Stomach (tissue), 8 donors: ENCODE measurements at regions not wholly inside any gene's neighbourhood (a gene's known extent, or its start where the extent isn't known, plus 50 kb on each side); places are given as distances from the start of the nearest gene placed in this dataset.
"Not testable (repeated sequence)": the region's sequence is repeated elsewhere in the genome, so short reads cannot be mapped to it uniquely, and the experiment has no call there.

Experiments used
- DNase-seq, 2 donors: peaks; one replicate each; pipeline versions ENCODE4 v3.0.0 to v3.0.0-alpha.2; 2013 to 2019
- H3K27ac ChIP-seq, 5 donors: fragments of 200-600 bp in 4 of 5; sonication (generic) in 4 of 5; one replicate each; pipeline ENCODE4 v1.5.1; 2013 to 2019; ENCODE audit warnings: mild to moderate bottlenecking in 1 of 5, moderate library complexity in 1 of 5
- H3K27me3 ChIP-seq, 3 donors: fragments of 200-600 bp; sonication (generic); one replicate each; pipeline ENCODE4 v1.5.1; 2017 to 2019; ENCODE audit warnings: mixed run types in 1 of 3
- H3K36me3 ChIP-seq, 4 donors: fragments of 200-600 bp; sonication (generic); 1 replicate in 3 of 4; 2 replicates in 1 of 4; pipeline ENCODE4 v1.5.1; 2016 to 2019
- H3K4me1 ChIP-seq, 4 donors: fragments of 200-600 bp; sonication (generic); one replicate each; pipeline ENCODE4 v1.5.1; 2016 to 2019
- H3K4me3 ChIP-seq, 4 donors: fragments of 200-600 bp; sonication (generic) in 3 of 4; one replicate each; pipeline ENCODE4 v1.5.1; 2016 to 2019; ENCODE audit warnings: mild to moderate bottlenecking in 1 of 4
- H3K9me3 ChIP-seq, 4 donors: fragments of 200-600 bp; sonication (generic); one replicate each; pipeline ENCODE4 v1.5.1; 2016 to 2019
- CTCF ChIP-seq, 7 experiments: fragments of 450-650 bp in 4 of 7; fragments of 200-600 bp in 3 of 7; sonication (generic) in 3 of 7; IDR thresholded peaks; one replicate each; pipeline ENCODE4 v1.5.1; 2016 to 2019; ENCODE audit warnings: antibody characterized with exemption in 7 of 7, control low read depth in 2 of 7, mild to moderate bottlenecking in 1 of 7
- EP300 ChIP-seq: sonication (generic); formaldehyde crosslinking; IDR thresholded peaks from one replicate; pipeline ENCODE4 v1.6.1; 2017; ENCODE audit warnings: antibody characterized with exemption
- POLR2A ChIP-seq, 4 donors: fragments of 450-650 bp; IDR thresholded peaks; one replicate each; pipeline ENCODE4 v1.6.1; 2016; ENCODE audit warnings: antibody characterized with exemption in 4 of 4, control low read depth in 2 of 4, mild to moderate bottlenecking in 1 of 4, moderate library complexity in 1 of 4
- POLR2AphosphoS5 ChIP-seq, 3 donors: sonication (generic); formaldehyde crosslinking; IDR thresholded peaks; one replicate each; pipeline ENCODE4 v1.6.1; 2016; ENCODE audit warnings: antibody characterized with exemption in 3 of 3
- WGBS, 5 donors: extraction: QIAGEN DNeasy Blood & Tissue Kit in 3 of 5; methylation state at CpG; one replicate each; pipeline versions ENCODE4 v1.1.5 to v1.1.7; 2013 to 2018; 5-methylcytosine and 5-hydroxymethylcytosine counted together
- intact Hi-C: fragments of 100-400 bp; cut with DNase I; formaldehyde crosslinking; loops from one replicate; pipeline ENCODE4 v1.15.1; 2023; ENCODE audit warnings: low total_unique reads
- donor health status: healthy with polysubstance abuse.
- donor health status: Bipolar disorder and iron deficiency.
- donor health status: healthy.

DNA sequence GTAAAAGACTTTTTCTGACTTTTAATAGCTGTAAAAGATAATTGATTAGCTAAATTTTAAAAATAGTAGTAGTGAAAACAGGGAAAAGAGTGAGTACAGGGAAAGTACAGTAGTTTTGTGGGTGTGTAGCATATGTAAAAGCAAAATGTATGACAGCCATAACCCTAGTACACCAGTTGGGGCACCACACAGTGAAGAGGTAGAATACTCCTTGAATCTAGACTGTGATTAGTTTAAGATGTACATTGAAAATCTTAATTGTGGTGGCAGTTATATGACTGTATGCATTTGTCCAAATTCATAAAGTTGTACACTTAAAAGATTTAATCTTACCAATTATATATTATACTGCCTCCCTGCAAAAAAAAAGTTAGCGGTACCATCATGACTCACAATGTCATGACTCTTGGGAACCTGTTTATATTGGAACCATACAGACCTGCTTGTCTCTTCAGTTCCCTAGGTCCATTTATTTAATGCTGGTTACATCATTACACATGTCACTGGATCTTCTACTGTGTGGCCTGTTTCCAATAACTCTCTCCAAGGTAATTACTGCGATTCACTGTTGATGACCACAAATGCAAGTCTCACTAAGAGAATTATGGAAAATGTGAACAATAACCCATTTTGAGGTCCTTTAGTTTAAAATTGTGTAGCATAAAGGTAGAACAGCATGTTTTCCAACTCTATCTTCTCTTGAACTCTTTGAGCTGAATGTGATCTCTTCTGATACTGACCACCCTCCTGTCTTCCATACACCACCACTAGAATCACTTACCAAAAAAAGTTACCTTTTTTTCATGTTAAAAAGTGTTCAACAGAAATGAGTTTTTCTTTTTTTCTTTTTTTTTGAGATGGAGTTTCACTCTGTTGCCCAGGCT lies 264.2 kb upstream of the AMIGO2 start:
- H3K4me3 ChIP-seq: no peak overlapping the region
- peaks cover 0 to 16% (median 0%) of the 10 kb centered on the region in 4 donors for H3K4me1 ChIP-seq
- TF ChIP-seq EP300 (no peak), CTCF (IDR thresholded peaks at IDR 0.05) (no peak), POLR2A (IDR thresholded peaks at IDR 0.05) (no peak), POLR2AphosphoS5 (IDR thresholded peaks at IDR 0.05) (no peak)
- 78 to 91% (median 88%) methylated on average over 2 of the region's 2 CpGs for WGBS, 5 donors
- no peaks in the 10 kb centered on the region for H3K27me3 ChIP-seq
- intact Hi-C loops: no loop called here
- H3K27ac ChIP-seq: no peak overlapping the region
- no peak for DNase-seq
- no peaks in the 10 kb centered on the region for H3K36me3 ChIP-seq
- no peaks in the 10 kb centered on the region for H3K9me3 ChIP-seq

DNA sequence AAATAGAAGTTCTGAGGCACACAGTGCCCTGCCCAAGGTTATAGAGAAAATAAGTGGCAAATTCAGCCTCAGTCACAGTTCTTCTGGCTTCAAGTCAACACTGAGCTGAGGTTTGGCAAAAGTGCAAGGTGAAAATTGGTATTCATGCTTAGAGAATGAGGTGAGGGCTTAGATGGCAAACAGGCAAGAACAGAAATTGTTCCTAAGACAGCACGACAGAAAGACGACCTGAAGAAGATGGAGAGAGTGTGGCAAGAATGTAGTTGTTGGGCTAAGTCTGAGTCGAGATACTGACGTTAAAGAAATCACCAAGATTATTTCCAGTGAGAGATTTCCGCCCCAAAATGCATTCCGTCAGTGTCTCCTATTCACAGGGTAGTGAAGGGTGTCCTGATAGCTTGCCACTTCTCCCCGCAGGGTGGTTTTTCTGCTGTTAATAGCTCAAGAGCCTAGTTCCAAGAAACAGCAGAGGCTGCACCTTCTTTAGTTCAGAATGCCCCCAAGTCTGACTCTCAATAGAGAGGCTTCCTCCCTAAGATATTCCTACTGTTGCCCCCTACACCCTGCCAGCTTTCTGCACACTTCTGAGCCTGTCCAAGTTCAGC lies 260.8 kb upstream of the AMIGO2 start:
- WGBS, 5 donors: 67 to 87% (median 81%) methylated on average over 7 of the region's 7 CpGs
- no peak for DNase-seq
- no peak overlapping the region for H3K4me3 ChIP-seq
- H3K9me3 ChIP-seq: peaks cover 0 to 8% (median 0%) of the 10 kb centered on the region in 4 donors
- no peaks in the 10 kb centered on the region for H3K4me1 ChIP-seq
- intact Hi-C loops: no loop called here
- no peak overlapping the region for H3K27ac ChIP-seq
- H3K36me3 ChIP-seq: no peaks in the 10 kb centered on the region
- H3K27me3 ChIP-seq: no peaks in the 10 kb centered on the region
- TF ChIP-seq POLR2A (IDR thresholded peaks at IDR 0.05) (no peak), CTCF (IDR thresholded peaks at IDR 0.05) (no peak), EP300 (no peak), POLR2AphosphoS5 (IDR thresholded peaks at IDR 0.05) (no peak)

DNA sequence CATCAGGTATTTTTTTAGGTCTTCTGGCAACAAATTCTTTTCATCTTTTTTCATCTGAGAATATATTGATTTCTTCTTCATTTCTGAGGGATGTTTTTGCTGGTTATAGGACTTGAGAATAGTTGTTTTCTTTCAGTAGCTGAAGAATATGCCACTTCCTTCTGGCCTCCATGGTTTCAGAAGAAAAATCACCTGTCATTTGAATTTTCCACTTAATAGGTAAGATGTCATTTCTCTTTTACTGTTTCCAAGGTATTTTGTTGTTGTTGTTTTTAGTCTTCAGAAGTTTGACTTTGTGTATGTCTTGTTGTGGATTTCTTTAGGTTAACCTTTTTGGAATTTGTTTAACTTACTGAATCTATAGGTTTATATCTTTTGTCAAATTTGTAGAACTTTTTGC lies 257.8 kb upstream of the AMIGO2 start:
- H3K4me3 ChIP-seq: no peak overlapping the region
- H3K4me1 ChIP-seq: no peaks in the 10 kb centered on the region
- no peaks in the 10 kb centered on the region for H3K36me3 ChIP-seq
- peaks cover 0 to 8% (median 0%) of the 10 kb centered on the region in 4 donors for H3K9me3 ChIP-seq
- intact Hi-C loops: no loop called here
- no peaks in the 10 kb centered on the region for H3K27me3 ChIP-seq
- no peak for DNase-seq
- H3K27ac ChIP-seq: no peak overlapping the region
- TF ChIP-seq EP300: no peak
- TF ChIP-seq POLR2A (IDR thresholded peaks at IDR 0.05): no peak
- TF ChIP-seq POLR2AphosphoS5 (IDR thresholded peaks at IDR 0.05): no peak
- no peak for TF ChIP-seq CTCF (IDR thresholded peaks at IDR 0.05)

GRCh38 chr12:47333271-47333858 lies 253.6 kb upstream of the AMIGO2 start:
- intact Hi-C loops, H3K9me3 ChIP-seq, H3K27me3 ChIP-seq, H3K4me3 ChIP-seq, H3K36me3 ChIP-seq, DNase-seq, H3K27ac ChIP-seq, H3K4me1 ChIP-seq: not testable (repeated sequence)
- WGBS, 5 donors: 83 to 98% (median 92%) methylated on average over 3 to 22 of the region's 22 CpGs
